HepG2 (cell line): ENCODE measurements at regions not wholly inside any gene's neighbourhood (a gene's known extent, or its start where the extent isn't known, plus 50 kb on each side); places are given as distances from the start of the nearest gene placed in this dataset.

ENCODE experiments used
- ATAC-seq: fragments of 200-7000 bp; cut with Tn5 transposase; 3 replicates; pipeline ENCODE4 v1.9.1; 2020; ENCODE audit warnings: mild to moderate bottlenecking, moderate library complexity
- BruUV-seq: library from RNA; stranded (reverse); fragments of 400-500 nt; replicated peaks from 2 replicates; lab custom pipeline; 2021; lab: Mats Ljungman, UMichigan
- CTCF ChIA-PET: fragments of 300-600 bp; formaldehyde crosslinking; extraction: SDS; loops from one replicate; lab custom pipeline; 2021; ENCODE audit warnings: low total read pairs, inconsistent platforms, low intra/inter-chr PET ratio; lab: Yijun Ruan, JAX
- POLR2A ChIA-PET: fragments of 350-600 bp; sonication (Branson Sonifier 250); formaldehyde crosslinking; loops from one replicate; lab custom pipeline; 2020; ENCODE audit warnings: antibody characterized with exemption, inconsistent platforms; lab: Yijun Ruan, JAX
- DNase-seq: peaks from one replicate; pipeline ENCODE4 v3.0.0-alpha.2; 2015; ENCODE audit warnings: low spot score
- FAIRE-seq: peaks from 3 replicates; lab custom pipeline; 2011; peaks lifted over from hg19 to GRCh38; lab: Jason Lieb, UNC
- H2AFZ ChIP-seq: one replicate; pipeline ENCODE4 v1.6.1; 2011; ENCODE audit warnings: low read length, inconsistent platforms
- H3K27ac ChIP-seq: fragments of 300-600 bp; 3 replicates; pipeline ENCODE4 v1.8.0; 2011; ENCODE audit warnings: mixed run types, mild to moderate bottlenecking, mixed read lengths, low read length, inconsistent platforms; ENCODE audit not compliant: insufficient read depth; ENCODE audit errors: extremely low read length
- H3K27me3 ChIP-seq, 2 experiments: fragments of 200-600 bp in 1 of 2; 2 replicates in 1 of 2; 3 replicates in 1 of 2; pipeline versions ENCODE4 v1.6.0 to v1.8.0; 2011; ENCODE audit warnings: low read length in 2 of 2, mild to moderate bottlenecking in 2 of 2, moderate library complexity in 2 of 2, inconsistent platforms in 1 of 2; ENCODE audit not compliant: insufficient read depth in 2 of 2, control insufficient read depth in 1 of 2
- H3K36me3 ChIP-seq, 2 experiments: fragments of 200-600 bp in 1 of 2; replicated peaks in 1 of 2; 2 replicates in 1 of 2; 3 replicates in 1 of 2; pipeline versions ENCODE4 v1.5.1 to v1.8.0; 2011; ENCODE audit warnings: low read length in 2 of 2, inconsistent platforms in 1 of 2; ENCODE audit not compliant: insufficient read depth in 2 of 2, control insufficient read depth in 1 of 2
- H3K4me1 ChIP-seq: 2 replicates; pipeline ENCODE4 v1.5.1; 2012; ENCODE audit warnings: low read length, inconsistent platforms; ENCODE audit not compliant: insufficient read depth
- H3K4me2 ChIP-seq: 2 replicates; pipeline ENCODE4 v1.6.0; 2011; ENCODE audit warnings: low read depth, low read length, inconsistent platforms
- H3K4me3 ChIP-seq, 3 experiments: fragments of 200-600 bp in 1 of 3; sonication (generic), shearing (Covaris generic) in 1 of 3; replicated peaks in 1 of 3; 2 replicates each; pipeline ENCODE4 v1.5.1; 2011 to 2016; ENCODE audit warnings: low read length in 3 of 3, inconsistent platforms in 2 of 3, low read depth in 2 of 3, mild to moderate bottlenecking in 2 of 3, control low read depth in 1 of 3, mixed read lengths in 1 of 3; ENCODE audit not compliant: insufficient read depth in 1 of 3
- H3K79me2 ChIP-seq: one replicate; pipeline ENCODE4 v1.6.1; 2011; ENCODE audit warnings: low read length, inconsistent platforms; ENCODE audit not compliant: insufficient read depth
- H3K9ac ChIP-seq: 2 replicates; pipeline ENCODE4 v1.6.0; 2011; ENCODE audit warnings: mild to moderate bottlenecking, low read depth, low read length, inconsistent platforms; ENCODE audit not compliant: insufficient read depth
- H3K9me3 ChIP-seq: 2 replicates; pipeline ENCODE4 v1.5.1; 2012; ENCODE audit warnings: mild to moderate bottlenecking, low read length
- H4K20me1 ChIP-seq: 2 replicates; pipeline ENCODE4 v1.6.0; 2011; ENCODE audit warnings: inconsistent platforms, mild to moderate bottlenecking, low read length, moderate library complexity; ENCODE audit not compliant: insufficient read depth
- BCL3 ChIP-seq: sonication (generic); formaldehyde crosslinking; IDR thresholded peaks from 2 replicates; pipeline ENCODE4 v1.5.1; 2020; ENCODE audit warnings: mild to moderate bottlenecking, missing genetic modification reagents, moderate library complexity
- GTF2F1 ChIP-seq: fragments of 150-350 bp; IDR thresholded peaks from 2 replicates; pipeline ENCODE4 v1.6.1; 2014; ENCODE audit warnings: low read length
- HDAC2 ChIP-seq: sonication (generic); formaldehyde crosslinking; IDR thresholded peaks from 2 replicates; pipeline ENCODE4 v1.4.0; 2020; ENCODE audit warnings: missing genetic modification reagents
- KDM2A ChIP-seq: sonication (generic); formaldehyde crosslinking; IDR thresholded peaks from 2 replicates; pipeline ENCODE4 v1.4.0; 2020; ENCODE audit warnings: low read depth, missing genetic modification reagents, borderline replicate concordance
- KMT2A ChIP-seq: sonication (generic); formaldehyde crosslinking; IDR thresholded peaks from 2 replicates; pipeline ENCODE4 v1.4.0; 2020; ENCODE audit warnings: missing genetic modification reagents
- NAIF1 ChIP-seq: sonication (generic); formaldehyde crosslinking; IDR thresholded peaks from 2 replicates; pipeline ENCODE4 v1.5.0; 2020; ENCODE audit warnings: mild to moderate bottlenecking, missing genetic modification reagents, borderline replicate concordance
- PATZ1 ChIP-seq: sonication (generic); formaldehyde crosslinking; IDR thresholded peaks from 2 replicates; pipeline ENCODE4 v1.4.0; 2020; ENCODE audit warnings: missing genetic modification reagents
- RNF219 ChIP-seq: sonication (generic); formaldehyde crosslinking; IDR thresholded peaks from 2 replicates; pipeline ENCODE4 v1.5.0; 2020; ENCODE audit warnings: mild to moderate bottlenecking, missing genetic modification reagents
- U2AF2 ChIP-seq: fragments of 200-400 bp; formaldehyde crosslinking; IDR thresholded peaks from 2 replicates; pipeline ENCODE4 v1.6.1; 2017; ENCODE audit warnings: low read depth, mild to moderate bottlenecking, low read length
- ZHX2 ChIP-seq, 2 experiments: sonication (generic) in 1 of 2; formaldehyde crosslinking in 1 of 2; IDR thresholded peaks; 2 replicates each; pipeline versions ENCODE4 v1.6.1 to v1.9.0; 2014 to 2022; ENCODE audit warnings: antibody characterized with exemption in 1 of 2, borderline replicate concordance in 1 of 2, inconsistent platforms in 1 of 2, low read depth in 1 of 2, missing genetic modification reagents in 1 of 2
- ZNF10 ChIP-seq: sonication (generic); formaldehyde crosslinking; IDR thresholded peaks from 2 replicates; pipeline ENCODE4 v1.4.0; 2020; ENCODE audit warnings: mild to moderate bottlenecking, low read depth, missing genetic modification reagents, borderline replicate concordance
- ZNF326 ChIP-seq: sonication (generic); formaldehyde crosslinking; IDR thresholded peaks from 2 replicates; pipeline ENCODE4 v1.4.0; 2020; ENCODE audit warnings: missing genetic modification reagents, borderline replicate concordance
- ZNF577 ChIP-seq: sonication (generic); formaldehyde crosslinking; IDR thresholded peaks from 2 replicates; pipeline ENCODE4 v1.4.0; 2020; ENCODE audit warnings: mild to moderate bottlenecking, low read depth, missing genetic modification reagents, borderline replicate concordance
- ZSCAN22 ChIP-seq: sonication (generic); formaldehyde crosslinking; IDR thresholded peaks from 2 replicates; pipeline ENCODE4 v1.4.0; 2020; ENCODE audit warnings: mild to moderate bottlenecking, missing genetic modification reagents
- WGBS: methylation state at CpG from one replicate; pipeline ENCODE4 v1.1.6; 2017; ENCODE audit warnings: low lambda C conversion rate; 5-methylcytosine and 5-hydroxymethylcytosine counted together
- in situ Hi-C: cut with HindIII; loops from 2 replicates; pipeline ENCODE4 v1.10.0; 2017; ENCODE audit warnings: low pct_unique_long_range_greater_than_20kb; ENCODE audit not compliant: extremely low pct_ligation_motif_present
- intact Hi-C: fragments of 100-400 bp; cut with micrococcal nuclease; formaldehyde crosslinking; loops from one replicate; pipeline ENCODE4 v1.10.0; 2022; ENCODE audit not compliant: unreplicated experiment

GRCh38 chr22:27125539-27125938 is 468.2 kb downstream of the MIAT start:
- Histone ChIP-seq H3K27me3 (peaks cover 0 to 17% of the 10 kb centered on the region in 2 experiments; a peak in 2 of 5 replicates), H2AFZ (no peak overlapping the region), H3K4me3 (no peak overlapping the region), H3K79me2 (no peaks in the 10 kb centered on the region), H3K27ac (no peak overlapping the region), H3K36me3 (no peaks in the 10 kb centered on the region), H4K20me1 (no peaks in the 10 kb centered on the region), H3K9me3 (no peaks in the 10 kb centered on the region), H3K9ac (no peak overlapping the region), H3K4me1 (no peaks in the 10 kb centered on the region), H3K4me2 (no peak overlapping the region)
- CTCF ChIA-PET = no interaction called here
- in situ Hi-C loops (no loop called here), intact Hi-C loops (no loop called here)
- DNase-seq = no peak
- POLR2A ChIA-PET = no interaction called here
- FAIRE-seq = no peak
- no peak for ATAC-seq
- BruUV-seq = no TSS peak
- 0% methylated on average over 3 of the region's 3 CpGs for WGBS
- no peak for TF ChIP-seq KDM2A (CRISPR knock-in tag)
- TF ChIP-seq ZNF10 (CRISPR knock-in tag) = no peak
- no peak for TF ChIP-seq ZHX2 (IDR thresholded peaks at IDR 0.05; ENCODE audit: low read depth)
- no peak for TF ChIP-seq ZHX2 (CRISPR knock-in tag; IDR thresholded peaks at IDR 0.05; ENCODE audit: borderline replicate concordance)
- TF ChIP-seq KMT2A (CRISPR knock-in tag) = no peak
- no peak for TF ChIP-seq HDAC2 (CRISPR knock-in tag)
- no peak for TF ChIP-seq NAIF1 (CRISPR knock-in tag)
- no peak for TF ChIP-seq ZNF577 (CRISPR knock-in tag)
- TF ChIP-seq ZNF326 (CRISPR knock-in tag) = no peak
- TF ChIP-seq ZSCAN22 (CRISPR knock-in tag) = no peak
- no peak for TF ChIP-seq BCL3 (CRISPR knock-in tag)
- no peak for TF ChIP-seq U2AF2
- no peak for TF ChIP-seq RNF219 (CRISPR knock-in tag)
- TF ChIP-seq GTF2F1 = no peak
- TF ChIP-seq PATZ1 (CRISPR knock-in tag) = no peak
